GM12865 (cell line): ENCODE measurements at regions not wholly inside any gene's neighbourhood (a gene's known extent, or its start where the extent isn't known, plus 50 kb on each side); places are given as distances from the start of the nearest gene placed in this dataset.

Source experiments
- DNase-seq: peaks from one replicate; pipeline ENCODE4 v3.0.0; 2010; ENCODE audit warnings: low read depth
- H3K4me3 ChIP-seq: 2 replicates; pipeline ENCODE4 v1.5.1; 2011; ENCODE audit warnings: mild to moderate bottlenecking, low read depth, low read length, control low read depth
- CTCF ChIP-seq: IDR thresholded peaks from 2 replicates; pipeline ENCODE4 v1.5.1; 2011; ENCODE audit warnings: low read length, control low read depth, low read depth, inconsistent platforms; ENCODE audit not compliant: insufficient read depth; ENCODE audit errors: missing control alignments

GRCh38 chr2:122172812-122173211, 417.4 kb downstream of the TSN start:
- TF ChIP-seq CTCF = no peak
- no peak overlapping the region for H3K4me3 ChIP-seq
- DNase-seq = no peak

GRCh38 chr2:122174061-122174460, 418.6 kb downstream of the TSN start:
- DNase-seq = no peak
- H3K4me3 ChIP-seq = no peak overlapping the region
- TF ChIP-seq CTCF = no peak

DNA sequence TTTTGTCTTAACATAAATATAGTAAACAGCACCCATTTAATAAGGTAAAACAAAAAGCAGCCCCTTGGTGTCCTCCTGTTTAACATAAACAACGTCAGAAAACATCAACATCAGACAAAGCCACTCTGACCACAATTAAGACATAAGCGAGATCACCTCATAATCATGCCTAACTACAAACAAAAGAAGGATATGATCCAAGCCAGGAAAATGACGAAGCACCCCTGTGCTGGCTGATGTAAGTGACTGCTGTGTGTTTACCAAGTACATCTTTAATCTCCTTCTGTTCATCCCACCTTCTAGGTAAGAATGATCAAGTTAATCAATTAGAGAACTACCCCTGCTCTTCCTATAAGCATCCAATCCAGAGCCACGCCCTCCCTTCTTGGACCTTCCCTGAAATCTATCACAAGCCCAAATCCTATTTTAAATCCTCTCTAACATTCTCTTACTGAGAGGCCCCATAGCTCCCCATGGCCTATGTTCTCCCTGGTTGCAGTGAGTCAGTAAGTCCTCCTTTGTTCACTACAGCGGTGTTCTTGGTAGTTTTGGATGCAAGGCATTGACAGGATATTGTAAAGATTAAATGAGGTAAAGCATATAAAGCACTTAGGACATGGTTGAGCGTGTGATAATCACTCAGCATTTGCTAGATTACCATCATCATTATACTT, 424.2 kb downstream of the TSN start:
- H3K4me3 ChIP-seq = no peak overlapping the region
- TF ChIP-seq CTCF = no peak
- DNase-seq = no peak

GRCh38 chr2:122180972-122181371, 425.5 kb downstream of the TSN start:
- H3K4me3 ChIP-seq = no peak overlapping the region
- no peak for DNase-seq
- TF ChIP-seq CTCF = no peak

GRCh38 chr2:122182616-122183355, 427.3 kb downstream of the TSN start:
- no peak for TF ChIP-seq CTCF
- no peak for DNase-seq
- H3K4me3 ChIP-seq = no peak overlapping the region

DNA sequence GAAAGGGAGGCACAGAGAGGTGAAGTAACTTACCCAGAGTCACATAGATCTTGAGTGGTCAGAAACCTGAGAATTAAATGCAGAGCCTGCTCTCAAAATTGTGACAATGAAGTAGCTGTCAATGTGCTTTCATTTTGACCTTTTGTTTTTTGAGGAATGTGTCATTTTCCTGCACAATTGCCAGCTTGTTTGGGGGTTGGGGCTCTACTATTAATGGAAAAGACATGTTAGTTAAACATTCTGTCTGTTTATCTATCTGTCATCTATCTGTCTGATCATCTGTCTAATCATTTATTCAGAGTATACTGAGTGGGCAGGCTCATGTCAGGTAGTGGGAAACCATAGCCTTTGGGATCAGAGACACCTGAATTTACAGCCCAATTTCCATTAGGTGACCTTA, 428.4 kb downstream of the TSN start:
- no peak for DNase-seq
- TF ChIP-seq CTCF = no peak
- no peak overlapping the region for H3K4me3 ChIP-seq
